ENCODE measurements at regions not wholly inside any gene's neighbourhood (a gene's known extent, or its start where the extent isn't known, plus 50 kb on each side); places are given as distances from the start of the nearest gene placed in this dataset.

GRCh38 chr3:16692486-16693344 is 87.5 kb upstream of the DAZL start:
- TF ChIP-seq, protein P1, sequence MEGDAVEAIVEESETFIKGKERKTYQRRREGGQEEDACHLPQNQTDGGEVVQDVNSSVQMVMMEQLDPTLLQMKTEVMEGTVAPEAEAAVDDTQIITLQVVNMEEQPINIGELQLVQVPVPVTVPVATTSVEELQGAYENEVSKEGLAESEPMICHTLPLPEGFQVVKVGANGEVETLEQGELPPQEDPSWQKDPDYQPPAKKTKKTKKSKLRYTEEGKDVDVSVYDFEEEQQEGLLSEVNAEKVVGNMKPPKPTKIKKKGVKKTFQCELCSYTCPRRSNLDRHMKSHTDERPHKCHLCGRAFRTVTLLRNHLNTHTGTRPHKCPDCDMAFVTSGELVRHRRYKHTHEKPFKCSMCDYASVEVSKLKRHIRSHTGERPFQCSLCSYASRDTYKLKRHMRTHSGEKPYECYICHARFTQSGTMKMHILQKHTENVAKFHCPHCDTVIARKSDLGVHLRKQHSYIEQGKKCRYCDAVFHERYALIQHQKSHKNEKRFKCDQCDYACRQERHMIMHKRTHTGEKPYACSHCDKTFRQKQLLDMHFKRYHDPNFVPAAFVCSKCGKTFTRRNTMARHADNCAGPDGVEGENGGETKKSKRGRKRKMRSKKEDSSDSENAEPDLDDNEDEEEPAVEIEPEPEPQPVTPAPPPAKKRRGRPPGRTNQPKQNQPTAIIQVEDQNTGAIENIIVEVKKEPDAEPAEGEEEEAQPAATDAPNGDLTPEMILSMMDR (IDR thresholded peaks at IDR 0.05; ENCODE audit: insufficient read depth, low read depth, low read length): no peak
- no peak overlapping the region for H3K4me3 ChIP-seq (ENCODE audit: low read depth, low read length)
- DNase-seq (ENCODE audit: low read depth): no peak

GRCh38 chr3:16693820-16694219 is 88.6 kb upstream of the DAZL start:
- DNase-seq (ENCODE audit: low read depth): no peak
- TF ChIP-seq, protein P1 (IDR thresholded peaks at IDR 0.05; ENCODE audit: insufficient read depth, low read depth, low read length): no peak
- H3K4me3 ChIP-seq (ENCODE audit: low read depth, low read length): no peak overlapping the region

- no peak overlapping the region for H3K4me3 ChIP-seq (ENCODE audit: low read depth, low read length)
- DNase-seq (ENCODE audit: low read depth): no peak
- TF ChIP-seq, protein P1 (IDR thresholded peaks at IDR 0.05; ENCODE audit: insufficient read depth, low read depth, low read length): no peak
These were observed 90.5 kb upstream of the DAZL start for GRCh38 chr3:16695710-16696109.

DNA sequence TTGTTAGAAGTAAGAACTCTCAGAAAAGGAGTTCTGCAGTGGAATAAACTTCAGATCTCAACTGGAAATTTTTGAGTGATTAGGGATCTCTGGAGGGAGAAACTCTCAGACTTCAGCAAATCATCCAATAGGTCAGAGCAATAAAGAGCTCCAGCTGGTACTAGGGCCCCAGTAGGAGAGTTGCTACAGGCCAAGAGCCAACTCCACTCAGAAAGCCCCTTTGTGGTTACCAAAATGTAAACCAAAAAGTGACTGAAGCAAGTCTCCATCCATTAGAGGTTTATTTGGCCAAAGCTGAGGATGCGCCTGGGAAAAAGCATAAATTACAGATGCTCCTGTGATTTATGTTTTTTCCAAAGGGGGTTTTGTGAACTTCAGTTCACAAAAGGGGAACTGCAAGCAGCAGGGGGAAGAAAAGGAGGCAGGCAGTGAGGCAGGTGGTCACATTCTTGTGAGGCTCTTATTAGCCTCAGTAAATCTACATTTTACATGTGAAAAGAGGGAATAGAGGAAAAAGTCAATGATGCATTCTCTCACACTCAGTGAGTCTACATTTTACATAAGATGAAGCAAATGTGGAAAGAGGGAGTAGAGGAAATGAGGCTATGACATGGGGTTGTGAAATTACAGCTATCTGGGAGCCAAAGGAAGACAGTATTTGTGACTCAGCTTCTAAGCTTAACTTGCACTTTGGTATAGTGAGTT is 92.4 kb upstream of the DAZL start:
- DNase-seq (ENCODE audit: low read depth): peak; percentile 39
- TF ChIP-seq, protein P1 (IDR thresholded peaks at IDR 0.05; ENCODE audit: insufficient read depth, low read depth, low read length): no peak

GRCh38 chr3:16700651-16701050 is 95.4 kb upstream of the DAZL start:
- H3K4me3 ChIP-seq (ENCODE audit: low read depth, low read length): no peak overlapping the region
- TF ChIP-seq, protein P1 (IDR thresholded peaks at IDR 0.05; ENCODE audit: insufficient read depth, low read depth, low read length): no peak
- DNase-seq (ENCODE audit: low read depth): no peak

More for the DNA sequence above, 92.4 kb upstream of the DAZL start:
- no peak overlapping the region for H3K4me3 ChIP-seq (ENCODE audit: low read depth, low read length)

DNA sequence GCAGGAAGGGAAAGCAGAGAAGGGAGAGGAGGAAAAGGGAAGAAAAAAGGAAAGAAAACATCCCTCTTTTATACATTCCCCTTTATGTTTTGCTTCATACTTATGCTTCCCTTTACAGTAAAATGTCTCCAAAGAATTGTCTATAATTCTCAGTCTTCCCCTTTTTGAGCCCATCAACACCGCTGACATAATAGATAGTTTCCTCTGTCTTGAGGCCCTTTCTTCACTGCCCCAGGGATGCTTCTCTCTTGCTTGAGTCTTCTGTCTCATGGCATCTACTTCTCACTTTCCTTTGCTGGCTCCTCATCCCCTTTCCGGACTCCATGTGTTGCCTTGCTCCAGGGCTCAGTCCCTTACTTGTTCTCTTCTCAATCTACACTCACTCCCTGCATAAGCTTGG is 99.7 kb upstream of the DAZL start:
- TF ChIP-seq, protein P1 (IDR thresholded peaks at IDR 0.05; ENCODE audit: insufficient read depth, low read depth, low read length): no peak
- no peak for DNase-seq (ENCODE audit: low read depth)
- no peak overlapping the region for H3K4me3 ChIP-seq (ENCODE audit: low read depth, low read length)
